Small intestine (tissue), 7 donors: ENCODE measurements at regions not wholly inside any gene's neighbourhood (a gene's known extent, or its start where the extent isn't known, plus 50 kb on each side); places are given as distances from the start of the nearest gene placed in this dataset.

Experiments used
- DNase-seq, 2 donors: peaks; one replicate each; pipeline versions ENCODE4 v3.0.0 to v3.0.0-alpha.2; 2013
- FAIRE-seq: peaks from 2 replicates; lab custom pipeline; 2012; peaks lifted over from hg19 to GRCh38; lab: Jason Lieb, UNC
- H3K27ac ChIP-seq, 3 donors: one replicate each; pipeline ENCODE4 v1.5.1; 2013; ENCODE audit warnings: low read length in 2 of 3, mild to moderate bottlenecking in 2 of 3, control low read depth in 1 of 3, inconsistent platforms in 1 of 3, low read depth in 1 of 3, moderate library complexity in 1 of 3
- H3K27me3 ChIP-seq, 3 donors: one replicate each; pipeline ENCODE4 v1.6.1; 2013; ENCODE audit warnings: low read length in 3 of 3, inconsistent platforms in 1 of 3; ENCODE audit not compliant: control insufficient read depth in 3 of 3, insufficient read depth in 3 of 3
- H3K36me3 ChIP-seq, 3 donors: one replicate each; pipeline ENCODE4 v1.6.1; 2013; ENCODE audit warnings: low read length in 3 of 3, inconsistent platforms in 1 of 3, low read depth in 1 of 3, mild to moderate bottlenecking in 1 of 3, moderate library complexity in 1 of 3; ENCODE audit not compliant: control insufficient read depth in 3 of 3, insufficient read depth in 2 of 3
- H3K4me1 ChIP-seq, 3 donors: one replicate each; pipeline ENCODE4 v1.6.1; 2013; ENCODE audit warnings: low read length in 2 of 3, inconsistent platforms in 1 of 3, low read depth in 1 of 3, mild to moderate bottlenecking in 1 of 3, moderate library complexity in 1 of 3; ENCODE audit not compliant: control insufficient read depth in 3 of 3, insufficient read depth in 2 of 3
- H3K4me3 ChIP-seq, 3 donors: one replicate each; pipeline ENCODE4 v1.5.1; 2013; ENCODE audit warnings: low read length in 3 of 3, control low read depth in 1 of 3, inconsistent platforms in 1 of 3, low read depth in 1 of 3, mild to moderate bottlenecking in 1 of 3, moderate library complexity in 1 of 3
- H3K9me3 ChIP-seq, 2 donors: one replicate each; pipeline ENCODE4 v1.6.1; 2013; ENCODE audit warnings: low read depth in 1 of 2, low read length in 1 of 2; ENCODE audit not compliant: control insufficient read depth in 2 of 2, insufficient read depth in 1 of 2
- WGBS, 3 donors: extraction: QIAGEN DNeasy Blood & Tissue Kit; methylation state at CpG; one replicate each; pipeline ENCODE4 v1.1.7; 2013; 5-methylcytosine and 5-hydroxymethylcytosine counted together
- donor health status: healthy with polysubstance abuse.
- donor health status: control.
- donor health status: control.
- donor health status: Bipolar disorder and iron deficiency.
- donor health status: healthy.

- WGBS, 3 donors, result 29 to 45% (median 31%) methylated on average over 3 of the region's 3 CpGs
- H3K4me3 ChIP-seq, result no peak overlapping the region
- H3K27ac ChIP-seq, result no peak overlapping the region
- H3K4me1 ChIP-seq, result no peaks in the 10 kb centered on the region
- no peaks in the 10 kb centered on the region for H3K36me3 ChIP-seq
- H3K27me3 ChIP-seq, result no peaks in the 10 kb centered on the region
- FAIRE-seq (no peak), DNase-seq (no peak)
- H3K9me3 ChIP-seq, result no peaks in the 10 kb centered on the region
Measured at GRCh38 chr1:95353194-95353593, 119.2 kb downstream of the RWDD3 start.

GRCh38 chr1:95364546-95364945, 130.5 kb downstream of the RWDD3 start:
- Histone ChIP-seq H3K9me3 (no peaks in the 10 kb centered on the region), H3K27ac (no peak overlapping the region), H3K27me3 (no peaks in the 10 kb centered on the region), H3K36me3 (no peaks in the 10 kb centered on the region), H3K4me1 (no peaks in the 10 kb centered on the region), H3K4me3 (no peak overlapping the region)
- WGBS, 3 donors, result 73 to 87% (median 75%) methylated on average over 1 of the region's 1 CpG
- DNase-seq (no peak), FAIRE-seq (no peak)

- H3K27me3 ChIP-seq, result peaks cover 0 to 3% (median 0%) of the 10 kb centered on the region in 3 donors
- H3K9me3 ChIP-seq, result no peaks in the 10 kb centered on the region
- H3K4me3 ChIP-seq, result no peak overlapping the region
- no peak for DNase-seq
- WGBS, 3 donors, result 84 to 87% (median 85%) methylated on average over 3 of the region's 3 CpGs
- no peaks in the 10 kb centered on the region for H3K36me3 ChIP-seq
- no peak for FAIRE-seq
- no peak overlapping the region for H3K27ac ChIP-seq
- H3K4me1 ChIP-seq, result no peaks in the 10 kb centered on the region
Measured at GRCh38 chr1:95366498-95366897, 132.5 kb downstream of the RWDD3 start.

GRCh38 chr1:95368178-95368577, 134.2 kb downstream of the RWDD3 start:
- Histone ChIP-seq H3K27ac (no peak overlapping the region), H3K4me3 (no peak overlapping the region), H3K27me3 (peaks cover 0 to 3% (median 0%) of the 10 kb centered on the region in 3 donors), H3K9me3 (no peaks in the 10 kb centered on the region), H3K4me1 (no peaks in the 10 kb centered on the region), H3K36me3 (no peaks in the 10 kb centered on the region)
- DNase-seq (no peak), FAIRE-seq (no peak)
- 29 to 50% (median 33%) methylated on average over 4 of the region's 4 CpGs for WGBS, 3 donors

GRCh38 chr1:95369985-95370690, 136.1 kb downstream of the RWDD3 start:
- Histone ChIP-seq H3K9me3 (no peaks in the 10 kb centered on the region), H3K27me3 (peaks cover 0 to 3% (median 0%) of the 10 kb centered on the region in 3 donors), H3K27ac (no peak overlapping the region), H3K4me3 (no peak overlapping the region), H3K4me1 (no peaks in the 10 kb centered on the region), H3K36me3 (no peaks in the 10 kb centered on the region)
- 55 to 63% (median 60%) methylated on average over 7 of the region's 7 CpGs for WGBS, 3 donors
- FAIRE-seq, result no peak
- no peak for DNase-seq

GRCh38 chr1:95370691-95371562, 136.9 kb downstream of the RWDD3 start:
- no peaks in the 10 kb centered on the region for H3K4me1 ChIP-seq
- no peaks in the 10 kb centered on the region for H3K36me3 ChIP-seq
- no peak overlapping the region for H3K27ac ChIP-seq
- H3K9me3 ChIP-seq, result no peaks in the 10 kb centered on the region
- H3K4me3 ChIP-seq, result no peak overlapping the region
- peaks cover 0 to 3% (median 0%) of the 10 kb centered on the region in 3 donors for H3K27me3 ChIP-seq
- FAIRE-seq (no peak), DNase-seq (peak in 1 of 2 donors; percentile 11)
- 38 to 53% (median 47%) methylated on average over 13 of the region's 13 CpGs for WGBS, 3 donors

- 66 to 76% (median 68%) methylated on average over 12 of the region's 12 CpGs for WGBS, 3 donors
- H3K27ac ChIP-seq, result no peak overlapping the region
- no peaks in the 10 kb centered on the region for H3K4me1 ChIP-seq
- peaks cover 0 to 3% (median 0%) of the 10 kb centered on the region in 3 donors for H3K27me3 ChIP-seq
- no peaks in the 10 kb centered on the region for H3K9me3 ChIP-seq
- no peak overlapping the region for H3K4me3 ChIP-seq
- no peaks in the 10 kb centered on the region for H3K36me3 ChIP-seq
- no peak for DNase-seq
- FAIRE-seq, result no peak
Measured at GRCh38 chr1:95371666-95372282, 137.8 kb downstream of the RWDD3 start.

GRCh38 chr1:95375174-95375573, 141.2 kb downstream of the RWDD3 start:
- Histone ChIP-seq H3K9me3 (no peaks in the 10 kb centered on the region), H3K4me1 (no peaks in the 10 kb centered on the region), H3K36me3 (no peaks in the 10 kb centered on the region), H3K27ac (no peak overlapping the region), H3K27me3 (peaks cover 0 to 3% (median 0%) of the 10 kb centered on the region in 3 donors), H3K4me3 (no peak overlapping the region)
- 55 to 71% (median 61%) methylated on average over 4 of the region's 4 CpGs for WGBS, 3 donors
- DNase-seq, result no peak
- no peak for FAIRE-seq
